Kidney (tissue), 13 donors: ENCODE measurements at regions not wholly inside any gene's neighbourhood (a gene's known extent, or its start where the extent isn't known, plus 50 kb on each side); places are given as distances from the start of the nearest gene placed in this dataset.

Source experiments
- DNase-seq, 5 donors: peaks; one replicate each; pipeline ENCODE4 v3.0.0-alpha.2; 2013 to 2020
- FAIRE-seq: peaks from 2 replicates; lab custom pipeline; 2012; peaks lifted over from hg19 to GRCh38; lab: Jason Lieb, UNC
- H3K27ac ChIP-seq, 2 donors: one replicate each; pipeline ENCODE4 v1.7.0; 2013; ENCODE audit warnings: low read depth in 2 of 2, low read length in 2 of 2, inconsistent platforms in 1 of 2
- H3K27me3 ChIP-seq: one replicate; pipeline ENCODE4 v1.7.1; 2013; ENCODE audit warnings: low read length, inconsistent platforms; ENCODE audit not compliant: control insufficient read depth, insufficient read depth
- H3K36me3 ChIP-seq, 3 donors: one replicate each; pipeline versions ENCODE4 v1.7.0 to v1.7.1; 2013; ENCODE audit warnings: low read length in 3 of 3, control low read depth in 1 of 3, inconsistent platforms in 1 of 3; ENCODE audit not compliant: insufficient read depth in 3 of 3, control insufficient read depth in 2 of 3
- H3K4me1 ChIP-seq, 3 donors: one replicate each; pipeline versions ENCODE4 v1.7.0 to v1.7.1; 2013; ENCODE audit warnings: low read length in 3 of 3, inconsistent platforms in 1 of 3, low read depth in 1 of 3; ENCODE audit not compliant: control insufficient read depth in 2 of 3, insufficient read depth in 2 of 3
- H3K4me3 ChIP-seq, 3 donors: one replicate each; pipeline versions ENCODE4 v1.7.0 to v1.8.1; 2013; ENCODE audit warnings: low read length in 3 of 3, control low read depth in 1 of 3, inconsistent platforms in 1 of 3
- H3K9ac ChIP-seq, 3 donors: one replicate each; pipeline versions ENCODE4 v1.7.0 to v1.7.1; 2013; ENCODE audit warnings: low read length in 3 of 3, control low read depth in 1 of 3, inconsistent platforms in 1 of 3
- H3K9me3 ChIP-seq, 3 donors: one replicate each; pipeline versions ENCODE4 v1.7.0 to v1.7.1; 2013; ENCODE audit warnings: low read length in 3 of 3, control low read depth in 1 of 3, inconsistent platforms in 1 of 3; ENCODE audit not compliant: control insufficient read depth in 2 of 3, insufficient read depth in 1 of 3
- CTCF ChIP-seq: IDR thresholded peaks from 3 replicates; pipeline ENCODE4 v1.5.1; 2012; ENCODE audit warnings: mild to moderate bottlenecking, moderate library complexity, borderline replicate concordance; ENCODE audit not compliant: insufficient read depth; ENCODE audit errors: extremely low read depth
- intact Hi-C: fragments of 100-400 bp; cut with DNase I; formaldehyde crosslinking; loops from one replicate; pipeline ENCODE4 v1.11.1; 2022
- donor health status: control.
- donor health status: control.
- donor health status: control.
- donor health status: control.
- donor health status: control.
- donor health status: DM: yes; HTN: yes; CAD: no.
- donor health status: Normal renal cell carcinoma (clear cell type).

DNA sequence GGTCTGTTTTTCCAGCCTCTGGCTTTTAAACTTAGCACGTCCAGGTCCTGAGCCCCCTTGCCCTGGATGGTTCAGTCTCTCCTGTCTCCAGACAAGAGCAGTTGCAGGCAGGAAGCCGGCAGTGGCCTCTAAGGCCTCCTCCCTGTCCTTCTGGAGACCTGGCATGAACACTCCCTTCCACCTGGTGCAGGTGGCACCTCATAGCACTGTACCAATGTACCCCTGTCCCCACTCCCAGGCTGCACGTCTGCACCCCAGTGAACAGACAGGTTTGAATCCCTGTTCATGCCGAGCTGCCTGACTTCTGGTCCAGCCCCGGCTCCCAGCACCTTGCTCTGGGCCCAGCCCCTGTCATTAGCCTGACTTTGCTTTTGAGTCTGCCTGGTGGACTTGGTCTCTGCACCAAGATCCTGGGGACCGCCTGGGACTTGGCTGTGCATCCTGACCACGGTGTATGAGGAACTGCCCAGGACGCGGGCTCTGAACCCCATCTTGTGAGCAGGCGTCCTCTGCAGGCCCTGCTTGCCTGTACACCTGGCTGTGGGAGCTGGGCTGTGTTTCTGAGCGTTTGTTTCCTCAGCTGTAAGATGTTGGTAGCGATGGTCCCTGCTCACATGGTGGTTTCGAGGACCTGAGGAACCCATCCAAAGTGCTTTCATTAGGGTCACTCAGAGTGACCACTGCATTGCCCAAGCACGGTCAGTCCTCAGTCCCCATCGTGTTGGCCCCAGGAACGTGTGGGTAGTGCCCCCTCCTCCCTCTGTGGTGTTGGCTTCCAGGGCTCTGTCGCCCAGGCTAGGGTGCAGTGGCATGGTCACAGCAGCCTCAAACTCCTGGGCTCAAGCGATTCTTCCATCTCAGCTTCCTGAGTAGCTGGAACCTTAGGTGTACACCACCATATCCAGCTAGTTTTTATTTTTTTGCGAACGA lies 75.0 kb upstream of the SHANK2 start:
- no peak overlapping the region for H3K9ac ChIP-seq
- H3K9me3 ChIP-seq, result no peaks in the 10 kb centered on the region
- intact Hi-C loops, result no loop called here
- no peaks in the 10 kb centered on the region for H3K4me1 ChIP-seq
- peak in 1 of 5 donors; percentile 24 for DNase-seq
- H3K27me3 ChIP-seq, result no peaks in the 10 kb centered on the region
- no peak for FAIRE-seq
- no peak overlapping the region for H3K4me3 ChIP-seq
- no peaks in the 10 kb centered on the region for H3K36me3 ChIP-seq
- no peak for TF ChIP-seq CTCF
- no peak overlapping the region for H3K27ac ChIP-seq

DNA sequence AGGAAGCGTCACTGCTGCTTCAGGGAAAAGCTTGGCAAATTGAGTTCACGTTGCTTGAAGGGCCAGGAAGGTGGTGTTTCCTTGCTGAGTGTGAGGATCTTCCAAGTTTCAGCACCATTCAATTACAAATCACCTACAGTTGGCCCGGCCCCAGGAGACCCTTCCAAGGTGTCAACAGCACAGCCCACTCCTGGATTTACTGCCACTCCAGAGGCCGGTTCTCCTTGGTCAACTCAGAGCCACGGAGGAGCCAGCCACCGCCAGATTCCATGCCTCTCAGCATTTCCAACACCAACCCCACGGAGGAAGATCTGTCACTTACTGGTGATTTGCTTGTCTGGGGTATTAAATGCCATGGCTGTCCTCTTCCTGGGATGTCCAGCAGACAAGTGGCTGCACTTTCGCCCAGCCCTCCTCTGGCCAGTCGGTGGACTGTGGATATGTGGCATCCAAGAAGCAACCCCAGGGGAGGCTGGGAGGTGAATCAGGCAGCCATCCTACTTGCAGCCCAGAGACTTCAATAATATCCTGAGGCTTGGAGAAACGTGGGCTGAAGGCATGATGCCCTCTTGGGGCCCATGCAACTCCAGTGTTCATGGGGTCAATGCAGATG lies 74.1 kb upstream of the SHANK2 start:
- H3K4me3 ChIP-seq, result no peak overlapping the region
- intact Hi-C loops, result no loop called here
- no peak overlapping the region for H3K9ac ChIP-seq
- no peaks in the 10 kb centered on the region for H3K4me1 ChIP-seq
- H3K27me3 ChIP-seq, result no peaks in the 10 kb centered on the region
- no peak for TF ChIP-seq CTCF
- H3K36me3 ChIP-seq, result no peaks in the 10 kb centered on the region
- DNase-seq (peak in 1 of 5 donors; percentile 38), FAIRE-seq (no peak)
- no peak overlapping the region for H3K27ac ChIP-seq
- no peaks in the 10 kb centered on the region for H3K9me3 ChIP-seq

DNA sequence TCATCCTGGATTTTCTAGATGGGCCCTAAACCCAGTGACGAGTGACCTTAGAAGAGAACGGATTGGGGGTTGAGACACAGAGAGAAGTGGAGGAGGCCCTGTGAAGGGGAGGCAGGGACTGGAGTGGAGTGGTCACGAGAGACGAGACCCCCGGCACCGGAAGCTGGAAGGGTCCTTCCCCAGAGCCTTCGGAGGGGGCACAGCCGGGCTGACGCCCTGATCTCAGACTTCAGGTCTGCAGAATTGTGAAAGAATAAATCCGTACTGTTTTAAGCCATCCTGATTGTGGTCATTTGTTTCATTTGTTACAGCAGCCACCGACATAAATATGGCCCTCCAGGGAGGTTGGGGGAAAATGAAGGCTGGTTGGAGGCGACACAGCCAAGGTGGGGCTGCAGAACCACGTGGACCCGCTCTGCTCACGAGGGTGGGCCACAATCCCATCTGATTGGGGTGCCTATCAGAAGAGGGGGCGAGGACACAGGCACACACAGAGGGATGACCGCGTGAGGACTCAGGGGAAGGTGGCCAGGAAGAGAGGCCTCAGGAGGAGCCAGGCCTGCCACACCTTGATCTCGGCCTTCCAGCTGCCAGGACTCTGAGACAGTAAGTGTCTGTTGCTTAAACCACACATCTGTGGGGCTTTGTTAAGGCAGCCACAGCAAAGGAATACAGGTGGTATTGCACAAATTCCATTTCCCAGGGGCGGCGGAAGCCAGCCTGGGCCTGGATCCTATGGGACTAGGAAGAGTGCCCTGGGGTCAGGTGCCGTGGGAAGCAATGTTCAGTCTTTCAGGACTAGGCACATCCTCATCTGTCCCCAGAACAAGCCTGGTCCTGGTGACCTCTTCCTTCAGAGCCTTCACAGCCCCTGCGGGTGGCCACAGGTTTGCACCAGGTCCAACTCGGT lies 73.3 kb upstream of the SHANK2 start:
- intact Hi-C loops, result no loop called here
- Histone ChIP-seq H3K4me1 (no peaks in the 10 kb centered on the region), H3K9me3 (no peaks in the 10 kb centered on the region), H3K4me3 (no peak overlapping the region), H3K36me3 (no peaks in the 10 kb centered on the region), H3K9ac (no peak overlapping the region), H3K27me3 (no peaks in the 10 kb centered on the region), H3K27ac (no peak overlapping the region)
- FAIRE-seq, result no peak
- TF ChIP-seq CTCF, result no peak
- peak in 2 of 5 donors; percentile 19 to 20 for DNase-seq
